Effector memory CD4-positive, alpha-beta T cell (primary cell): ENCODE measurements at regions not wholly inside any gene's neighbourhood (a gene's known extent, or its start where the extent isn't known, plus 50 kb on each side); places are given as distances from the start of the nearest gene placed in this dataset.

ENCODE experiments used
- DNase-seq, 3 donors: peaks; one replicate each; pipeline ENCODE4 v3.0.0-alpha.2; 2020
- H3K27ac ChIP-seq: 2 replicates; pipeline ENCODE4 v1.7.0; 2013; ENCODE audit warnings: mild to moderate bottlenecking, low read length, moderate library complexity; ENCODE audit not compliant: insufficient read depth, poor library complexity, severe bottlenecking
- H3K27me3 ChIP-seq: replicated peaks from 2 replicates; pipeline ENCODE4 v1.7.0; 2013; ENCODE audit warnings: mild to moderate bottlenecking, low read length; ENCODE audit not compliant: insufficient read depth, control insufficient read depth, poor library complexity, severe bottlenecking
- H3K36me3 ChIP-seq: 2 replicates; pipeline ENCODE4 v1.7.0; 2013; ENCODE audit warnings: mild to moderate bottlenecking, low read length, moderate library complexity; ENCODE audit not compliant: control insufficient read depth, insufficient read depth
- H3K4me1 ChIP-seq: 2 replicates; pipeline ENCODE4 v1.7.0; 2013; ENCODE audit warnings: low read length, mild to moderate bottlenecking; ENCODE audit not compliant: control insufficient read depth, insufficient read depth, poor library complexity, severe bottlenecking
- H3K4me3 ChIP-seq: 2 replicates; pipeline ENCODE4 v1.7.0; 2013; ENCODE audit warnings: low read length, low read depth, mild to moderate bottlenecking; ENCODE audit not compliant: insufficient read depth, poor library complexity, severe bottlenecking
- H3K9me3 ChIP-seq: 2 replicates; pipeline ENCODE4 v1.7.0; 2013; ENCODE audit warnings: mild to moderate bottlenecking, low read length, moderate library complexity; ENCODE audit not compliant: control insufficient read depth

DNA sequence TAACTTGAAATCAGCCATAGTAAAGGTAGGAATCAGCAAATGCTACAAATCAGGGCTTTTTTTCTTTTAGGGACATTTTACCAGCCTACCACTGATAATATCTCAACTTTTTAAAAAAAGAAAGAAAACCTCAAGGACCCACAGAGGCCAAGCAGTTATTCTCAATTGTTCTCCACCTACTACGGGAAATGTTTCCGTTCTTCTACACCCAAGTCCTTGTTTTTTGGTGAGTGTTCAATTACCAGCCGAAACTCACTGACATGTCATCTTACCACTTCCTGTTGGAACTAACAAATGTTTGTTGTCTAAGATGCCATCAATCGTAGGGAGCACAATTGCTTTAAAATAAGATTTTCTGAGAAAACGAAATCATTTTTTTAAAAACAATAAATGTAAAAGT is 50.2 kb upstream of the CDK1 start:
- Histone ChIP-seq H3K9me3 (no peaks in the 10 kb centered on the region), H3K27ac (peak overlapping the region; percentile 92), H3K36me3 (no peaks in the 10 kb centered on the region), H3K4me3 (peak overlapping the region; percentile 26), H3K4me1 (peaks cover 18% of the 10 kb centered on the region), H3K27me3 (no peaks in the 10 kb centered on the region)
- peak in 1 of 3 donors; percentile 2 for DNase-seq

- no peaks in the 10 kb centered on the region for H3K9me3 ChIP-seq
- no peak for DNase-seq
- peaks cover 18% of the 10 kb centered on the region for H3K4me1 ChIP-seq
- no peaks in the 10 kb centered on the region for H3K36me3 ChIP-seq
- peak overlapping the region; percentile 6 for H3K27ac ChIP-seq
- H3K27me3 ChIP-seq: no peaks in the 10 kb centered on the region
- H3K4me3 ChIP-seq: no peak overlapping the region
These were observed 52.0 kb upstream of the CDK1 start for GRCh38 chr10:60726257-60726656.

DNA sequence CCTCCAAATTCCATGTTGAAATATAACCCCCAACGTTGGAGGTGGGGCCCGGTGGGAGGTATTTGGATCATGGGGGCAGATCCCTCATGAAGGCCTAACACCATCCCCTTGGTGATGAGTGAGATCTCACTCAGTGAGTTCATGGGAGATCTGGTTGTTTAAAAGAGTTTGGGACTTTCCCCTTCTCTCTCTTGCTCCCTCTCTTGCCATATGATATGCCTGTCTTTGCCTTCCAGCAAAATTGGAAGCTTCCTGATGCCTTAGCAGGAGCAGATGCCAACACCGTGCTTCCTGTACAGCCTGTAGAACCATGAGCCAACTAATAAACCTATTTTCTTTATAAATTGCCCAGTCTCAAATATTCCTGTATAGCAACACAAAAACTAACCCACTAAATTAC is 55.7 kb upstream of the CDK1 start:
- Histone ChIP-seq H3K36me3 (no peaks in the 10 kb centered on the region), H3K27ac (no peak overlapping the region), H3K9me3 (no peaks in the 10 kb centered on the region), H3K4me3 (no peak overlapping the region), H3K27me3 (no peaks in the 10 kb centered on the region), H3K4me1 (peaks cover 6% of the 10 kb centered on the region)
- DNase-seq: no peak

DNA sequence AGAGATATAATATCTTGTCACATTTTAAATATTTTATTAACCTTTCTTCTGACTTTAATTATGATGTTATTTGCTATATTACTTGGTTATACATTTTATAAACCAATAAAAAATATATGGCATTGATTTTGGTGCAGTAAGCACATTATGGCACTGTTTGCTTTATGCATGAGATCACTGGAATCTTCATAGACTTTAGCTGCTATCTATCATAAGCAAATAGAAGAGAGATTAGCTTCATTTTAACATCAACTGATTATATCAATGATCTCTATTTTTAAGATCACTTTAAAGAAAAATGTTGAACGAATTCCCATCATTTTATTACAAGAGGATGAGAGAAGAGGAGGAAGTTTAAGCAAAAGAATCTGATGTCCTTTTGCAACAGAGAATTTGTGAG is 58.6 kb upstream of the CDK1 start:
- Histone ChIP-seq H3K9me3 (no peaks in the 10 kb centered on the region), H3K4me3 (no peak overlapping the region), H3K36me3 (no peaks in the 10 kb centered on the region), H3K27ac (no peak overlapping the region), H3K27me3 (no peaks in the 10 kb centered on the region), H3K4me1 (no peaks in the 10 kb centered on the region)
- no peak for DNase-seq

GRCh38 chr10:60718886-60719285 is 59.4 kb upstream of the CDK1 start:
- peaks cover 3% of the 10 kb centered on the region for H3K4me1 ChIP-seq
- H3K27ac ChIP-seq: no peak overlapping the region
- no peaks in the 10 kb centered on the region for H3K9me3 ChIP-seq
- no peaks in the 10 kb centered on the region for H3K36me3 ChIP-seq
- no peaks in the 10 kb centered on the region for H3K27me3 ChIP-seq
- no peak for DNase-seq
- no peak overlapping the region for H3K4me3 ChIP-seq

DNA sequence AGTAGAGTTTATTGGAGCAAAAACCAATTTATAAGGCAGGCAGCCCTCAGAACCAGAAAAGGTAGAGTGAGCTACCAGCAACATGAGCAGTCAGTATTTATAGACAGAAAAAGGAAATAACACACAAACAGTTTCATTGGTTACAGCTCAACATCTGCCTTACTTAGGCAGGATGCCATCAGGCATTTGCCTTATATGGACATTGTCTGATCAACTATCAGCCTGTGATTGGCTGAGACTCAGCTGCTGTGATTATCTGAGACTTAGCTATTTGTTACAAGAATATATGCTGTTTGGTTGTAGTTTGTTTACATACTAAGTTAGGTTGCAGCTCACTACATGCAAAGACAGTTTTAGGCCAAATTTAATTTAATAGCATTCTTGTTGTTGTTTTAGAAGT is 60.4 kb upstream of the CDK1 start:
- no peak overlapping the region for H3K4me3 ChIP-seq
- no peaks in the 10 kb centered on the region for H3K27me3 ChIP-seq
- peaks cover 3% of the 10 kb centered on the region for H3K4me1 ChIP-seq
- no peaks in the 10 kb centered on the region for H3K9me3 ChIP-seq
- DNase-seq: no peak
- no peaks in the 10 kb centered on the region for H3K36me3 ChIP-seq
- no peak overlapping the region for H3K27ac ChIP-seq

DNA sequence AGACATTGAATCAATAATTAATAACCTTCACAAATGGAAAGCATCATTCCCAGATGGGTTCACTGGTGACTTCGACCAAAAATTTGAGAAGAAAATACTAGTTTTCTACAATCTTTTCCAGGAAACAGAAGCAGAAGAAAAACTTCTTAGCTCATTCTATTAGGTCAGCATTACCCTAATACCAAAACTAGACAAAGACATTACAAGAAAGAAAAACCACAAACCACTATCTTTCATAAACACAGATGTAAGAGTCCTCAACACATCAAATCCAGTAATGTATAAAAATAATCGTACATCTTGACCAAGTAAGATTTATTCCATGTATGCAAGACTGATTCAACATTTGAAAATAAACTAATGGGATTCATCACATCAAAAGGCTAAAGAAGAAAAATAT is 64.0 kb upstream of the CDK1 start:
- Histone ChIP-seq H3K27ac (peak overlapping the region; percentile 30), H3K4me3 (no peak overlapping the region), H3K9me3 (no peaks in the 10 kb centered on the region), H3K27me3 (no peaks in the 10 kb centered on the region), H3K36me3 (no peaks in the 10 kb centered on the region), H3K4me1 (peaks cover 3% of the 10 kb centered on the region)
- DNase-seq: no peak

GRCh38 chr10:60711496-60711895 is 66.8 kb upstream of the CDK1 start:
- DNase-seq: no peak
- H3K27ac ChIP-seq: no peak overlapping the region
- no peak overlapping the region for H3K4me3 ChIP-seq
- H3K36me3 ChIP-seq: no peaks in the 10 kb centered on the region
- H3K27me3 ChIP-seq: no peaks in the 10 kb centered on the region
- peaks cover 15% of the 10 kb centered on the region for H3K4me1 ChIP-seq
- no peaks in the 10 kb centered on the region for H3K9me3 ChIP-seq

GRCh38 chr10:60710041-60710440 is 68.2 kb upstream of the CDK1 start:
- no peak for DNase-seq
- no peaks in the 10 kb centered on the region for H3K27me3 ChIP-seq
- no peaks in the 10 kb centered on the region for H3K36me3 ChIP-seq
- no peak overlapping the region for H3K4me3 ChIP-seq
- no peak overlapping the region for H3K27ac ChIP-seq
- peaks cover 15% of the 10 kb centered on the region for H3K4me1 ChIP-seq
- no peaks in the 10 kb centered on the region for H3K9me3 ChIP-seq

DNA sequence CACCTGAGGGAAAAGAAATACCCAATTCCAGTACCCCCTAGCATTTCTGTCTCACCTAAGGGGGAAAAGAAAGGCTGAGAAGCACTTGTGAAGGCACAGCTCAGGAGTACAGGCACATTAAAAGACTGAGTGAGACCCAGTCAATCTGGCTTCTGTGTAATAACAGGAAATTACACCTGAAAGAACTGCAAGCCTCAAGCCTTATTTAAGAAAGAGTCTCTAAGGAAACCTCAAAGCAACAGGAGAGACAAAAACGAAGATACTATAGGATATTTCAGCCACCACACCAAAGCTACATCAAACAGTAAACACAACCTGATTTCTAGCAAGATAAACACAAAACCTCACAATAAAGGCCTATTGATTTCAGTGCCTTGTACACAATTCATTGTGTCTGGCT is 69.6 kb upstream of the CDK1 start:
- H3K27ac ChIP-seq: peak overlapping the region; percentile 54
- H3K27me3 ChIP-seq: no peaks in the 10 kb centered on the region
- no peak for DNase-seq
- H3K9me3 ChIP-seq: no peaks in the 10 kb centered on the region
- H3K4me3 ChIP-seq: no peak overlapping the region
- no peaks in the 10 kb centered on the region for H3K36me3 ChIP-seq
- peaks cover 12% of the 10 kb centered on the region for H3K4me1 ChIP-seq

- Histone ChIP-seq H3K4me3 (no peak overlapping the region), H3K27me3 (no peaks in the 10 kb centered on the region), H3K27ac (peak overlapping the region; percentile 54), H3K9me3 (no peaks in the 10 kb centered on the region), H3K4me1 (peaks cover 12% of the 10 kb centered on the region), H3K36me3 (no peaks in the 10 kb centered on the region)
- no peak for DNase-seq
These were observed 70.4 kb upstream of the CDK1 start for GRCh38 chr10:60707841-60708240.
